ENCODE measurements at regions not wholly inside any gene's neighbourhood (a gene's known extent, or its start where the extent isn't known, plus 50 kb on each side); places are given as distances from the start of the nearest gene placed in this dataset.

GRCh38 chr10:110360857-110361474 is 56.2 kb upstream of the SMNDC1 start:
- CTCF ChIA-PET (ENCODE audit: low intra/inter-chr PET ratio, low total read pairs): no interaction called here
- in situ Hi-C loops (cut with HindIII; ENCODE audit: extremely low pct_ligation_motif_present, low pct_unique_long_range_greater_than_20kb): no loop called here

More at GRCh38 chr10:110360857-110361474, 56.2 kb upstream of the SMNDC1 start:
- POLR2A ChIA-PET: no interaction called here
- Histone ChIP-seq H3K4me1 (ENCODE audit: insufficient read depth, low read length) (peaks cover 22% of the 10 kb centered on the region), H3K79me2 (ENCODE audit: insufficient read depth, low read length) (no peaks in the 10 kb centered on the region), H3K4me3 (replicated peaks in 1 of 3; ENCODE audit: insufficient read depth in 1 of 3, low read depth in 2 of 3, low read length in 3 of 3) (no peak overlapping the region), H3K4me2 (ENCODE audit: low read depth, low read length) (no peak overlapping the region), H3K9ac (ENCODE audit: insufficient read depth, low read depth, low read length) (no peak overlapping the region), H2AFZ (ENCODE audit: low read length) (no peak overlapping the region), H3K27me3 (ENCODE audit: control insufficient read depth in 1 of 2, insufficient read depth in 2 of 2, low read length in 2 of 2) (peaks cover 3 to 38% of the 10 kb centered on the region in 2 experiments; a peak in 3 of 5 replicates), H4K20me1 (ENCODE audit: insufficient read depth, low read length) (no peaks in the 10 kb centered on the region), H3K9me3 (ENCODE audit: low read length) (no peaks in the 10 kb centered on the region), H3K27ac (ENCODE audit: extremely low read length, insufficient read depth, low read length) (no peak overlapping the region), H3K36me3 (replicated peaks in 1 of 2; ENCODE audit: control insufficient read depth in 1 of 2, insufficient read depth in 2 of 2, low read length in 2 of 2) (no peaks in the 10 kb centered on the region)
- intact Hi-C loops (cut with micrococcal nuclease; ENCODE audit: unreplicated experiment): no loop called here
- BruUV-seq (replicated peaks): no TSS peak
- WGBS (ENCODE audit: low lambda C conversion rate): 3% methylated on average over 5 of the region's 5 CpGs
- ATAC-seq (no peak), FAIRE-seq (no peak), DNase-seq (ENCODE audit: low spot score) (no peak)
- TF ChIP-seq ZNF333 (CRISPR knock-in tag; IDR thresholded peaks at IDR 0.05; ENCODE audit: borderline replicate concordance) (no peak), MIER2 (CRISPR knock-in tag; IDR thresholded peaks at IDR 0.05) (peak; percentile 59; the same call in 1 of the 2 replicates), AKNA (CRISPR knock-in tag; IDR thresholded peaks at IDR 0.05; ENCODE audit: borderline replicate concordance) (no peak), REST (IDR thresholded peaks at IDR 0.05; ENCODE audit: borderline replicate concordance in 1 of 2, low read depth in 1 of 2, low read length in 2 of 2) (peak; percentile 11 to 88)

All from HepG2 (cell line).